Type B pancreatic cell (in vitro differentiated cells): ENCODE measurements at regions not wholly inside any gene's neighbourhood (a gene's known extent, or its start where the extent isn't known, plus 50 kb on each side); places are given as distances from the start of the nearest gene placed in this dataset.

Source experiments
- DNase-seq: peaks from one replicate; pipeline ENCODE4 v3.0.0; 2021; ENCODE audit warnings: mixed read lengths; ENCODE audit not compliant: unreplicated experiment; ENCODE audit errors: extremely low spot score
- H3K27ac Mint-ChIP-seq: 2 replicates; pipeline ENCODE4 v1.8.0; 2021; ENCODE audit warnings: mild to moderate bottlenecking, mixed read lengths
- H3K27me3 Mint-ChIP-seq: 2 replicates; pipeline ENCODE4 v1.8.0; 2021; ENCODE audit warnings: mixed read lengths
- H3K36me3 Mint-ChIP-seq: 2 replicates; pipeline ENCODE4 v1.8.0; 2021; ENCODE audit warnings: mixed read lengths
- H3K4me1 Mint-ChIP-seq: one replicate; pipeline ENCODE4 v1.8.0; 2021; ENCODE audit warnings: mixed read lengths; ENCODE audit not compliant: unreplicated experiment
- H3K4me3 Mint-ChIP-seq: 2 replicates; pipeline ENCODE4 v1.8.0; 2021; ENCODE audit warnings: mild to moderate bottlenecking, mixed read lengths
- H3K9me3 Mint-ChIP-seq: 2 replicates; pipeline ENCODE4 v1.8.0; 2021; ENCODE audit warnings: mixed read lengths
- CTCF ChIP-seq: fragments of 200-600 bp; sonication (generic); conservative IDR thresholded peaks from 2 replicates; pipeline ENCODE4 v1.5.0; 2021; ENCODE audit warnings: antibody characterized with exemption, mild to moderate bottlenecking

GRCh38 chr7:85475071-85475470 is 288.2 kb upstream of the SEMA3D start:
- Mint-ChIP-seq H3K36me3 (no peaks in the 10 kb centered on the region), H3K27ac (no peak overlapping the region), H3K4me1 (peaks cover 4% of the 10 kb centered on the region), H3K4me3 (no peak overlapping the region), H3K9me3 (no peaks in the 10 kb centered on the region), H3K27me3 (no peaks in the 10 kb centered on the region)
- no peak for TF ChIP-seq CTCF
- no peak for DNase-seq

DNA sequence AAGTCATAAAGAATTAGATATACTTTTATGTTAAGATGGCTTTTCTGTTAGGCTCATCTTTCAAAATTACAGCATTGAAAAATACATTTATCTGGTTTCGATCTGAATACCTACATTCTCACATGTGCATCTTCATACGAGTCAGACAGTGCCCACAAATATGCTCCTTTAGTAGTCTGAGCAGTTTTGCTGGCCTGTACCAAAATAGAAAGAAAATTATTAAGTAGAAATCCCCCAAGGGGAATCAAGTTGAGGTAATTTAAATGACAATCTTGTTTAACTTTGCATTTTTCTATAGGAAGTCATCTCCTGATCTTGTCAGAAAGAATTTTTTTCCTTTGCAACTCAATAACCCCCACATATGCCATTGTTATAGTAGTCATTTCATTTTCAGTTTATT is 287.4 kb upstream of the SEMA3D start:
- Mint-ChIP-seq H3K27me3 (no peaks in the 10 kb centered on the region), H3K9me3 (no peaks in the 10 kb centered on the region), H3K4me1 (peaks cover 4% of the 10 kb centered on the region), H3K27ac (no peak overlapping the region), H3K36me3 (no peaks in the 10 kb centered on the region), H3K4me3 (no peak overlapping the region)
- no peak for TF ChIP-seq CTCF
- no peak for DNase-seq

GRCh38 chr7:85471740-85472139 is 284.9 kb upstream of the SEMA3D start:
- TF ChIP-seq CTCF, result no peak
- Mint-ChIP-seq H3K27ac (no peak overlapping the region), H3K9me3 (no peaks in the 10 kb centered on the region), H3K36me3 (no peaks in the 10 kb centered on the region), H3K4me1 (peaks cover 4% of the 10 kb centered on the region), H3K4me3 (no peak overlapping the region), H3K27me3 (no peaks in the 10 kb centered on the region)
- no peak for DNase-seq

GRCh38 chr7:85471307-85471706 is 284.5 kb upstream of the SEMA3D start:
- no peak for TF ChIP-seq CTCF
- Mint-ChIP-seq H3K27ac (no peak overlapping the region), H3K4me3 (no peak overlapping the region), H3K27me3 (no peaks in the 10 kb centered on the region), H3K4me1 (peaks cover 4% of the 10 kb centered on the region), H3K36me3 (no peaks in the 10 kb centered on the region), H3K9me3 (no peaks in the 10 kb centered on the region)
- no peak for DNase-seq

DNA sequence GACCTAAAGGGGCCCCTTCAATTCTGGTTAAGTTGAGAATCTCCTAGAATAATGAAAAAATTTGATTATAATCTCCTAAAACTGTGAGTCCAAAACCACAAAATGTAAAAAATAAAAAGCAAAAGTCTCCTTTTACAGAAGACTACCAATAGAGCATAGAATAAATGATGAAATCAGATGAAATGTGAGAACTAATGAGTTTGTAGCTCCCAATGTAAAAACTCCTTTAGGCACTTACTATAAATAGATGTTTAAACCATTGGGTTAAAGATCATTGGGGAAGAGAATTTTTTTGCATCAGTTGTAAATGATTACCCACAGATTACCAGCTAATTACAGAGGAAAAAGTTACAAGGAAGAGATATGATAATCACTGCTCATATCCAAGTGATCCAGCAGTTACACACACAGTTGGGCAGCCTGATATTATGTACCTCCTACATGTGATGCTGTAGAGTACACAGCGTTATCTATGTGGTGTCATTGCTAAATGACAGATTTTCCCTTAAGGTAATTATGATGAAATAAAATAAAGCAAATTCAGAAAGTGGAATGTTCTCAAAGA is 282.7 kb upstream of the SEMA3D start:
- H3K27me3 Mint-ChIP-seq, result no peaks in the 10 kb centered on the region
- H3K4me1 Mint-ChIP-seq, result peaks cover 4% of the 10 kb centered on the region
- DNase-seq, result no peak
- no peak overlapping the region for H3K4me3 Mint-ChIP-seq
- H3K9me3 Mint-ChIP-seq, result no peaks in the 10 kb centered on the region
- no peak for TF ChIP-seq CTCF
- no peak overlapping the region for H3K27ac Mint-ChIP-seq
- no peaks in the 10 kb centered on the region for H3K36me3 Mint-ChIP-seq
